ENCODE measurements at regions not wholly inside any gene's neighbourhood (a gene's known extent, or its start where the extent isn't known, plus 50 kb on each side); places are given as distances from the start of the nearest gene placed in this dataset.

DNA sequence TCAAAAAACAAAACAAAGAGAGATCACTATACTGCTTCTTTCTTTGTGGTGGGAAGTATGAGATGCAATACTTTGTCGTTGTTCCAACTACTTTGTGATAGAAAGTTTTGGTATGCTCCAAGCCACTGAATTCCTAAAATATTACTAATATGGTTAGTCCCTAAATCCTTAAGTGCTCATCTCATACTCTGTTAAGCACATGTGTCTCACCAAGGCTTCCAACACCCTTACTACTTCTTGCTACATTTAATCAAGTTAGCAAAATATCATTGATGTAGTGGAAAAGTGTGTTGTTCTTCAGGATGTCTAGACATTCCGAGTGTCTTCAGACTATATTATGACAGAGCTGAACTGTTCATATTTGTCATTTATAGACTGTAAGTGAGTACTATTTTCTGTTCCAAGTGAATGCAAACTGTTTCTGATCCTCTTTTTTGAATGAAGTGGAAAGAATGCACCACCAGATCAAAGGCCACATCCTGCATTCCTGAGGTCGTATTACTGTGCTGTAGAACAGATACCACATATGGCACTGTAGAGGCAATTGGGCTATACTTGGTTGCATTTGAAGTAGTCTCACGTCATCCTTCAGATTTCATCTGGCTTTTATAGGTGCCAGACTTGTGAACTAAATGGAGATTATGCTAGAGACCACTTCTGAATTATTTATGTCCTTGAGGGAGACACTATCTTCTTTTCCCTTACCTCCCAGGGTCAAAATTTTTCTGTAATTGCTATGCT lies 298.4 kb upstream of the ZNF521 start:
- no peaks in the 10 kb centered on the region for H3K27me3 ChIP-seq (ENCODE audit: control insufficient read depth, insufficient read depth, low read length)
- H3K9me3 ChIP-seq (ENCODE audit: control insufficient read depth, insufficient read depth, low read depth, low read length), result no peaks in the 10 kb centered on the region
- H3K9ac ChIP-seq (ENCODE audit: low read length), result no peak overlapping the region
- H3K27ac ChIP-seq (ENCODE audit: low read depth, low read length), result no peak overlapping the region
- H3K36me3 ChIP-seq (ENCODE audit: control insufficient read depth, insufficient read depth, low read length), result no peaks in the 10 kb centered on the region
- H3K4me1 ChIP-seq (ENCODE audit: control insufficient read depth, insufficient read depth, low read length), result peaks cover 9% of the 10 kb centered on the region
- H3K4me3 ChIP-seq (ENCODE audit: low read depth, low read length), result no peak overlapping the region

- Histone ChIP-seq H3K36me3 (ENCODE audit: control insufficient read depth, insufficient read depth, low read length) (no peaks in the 10 kb centered on the region), H3K27me3 (ENCODE audit: control insufficient read depth, insufficient read depth, low read length) (no peaks in the 10 kb centered on the region), H3K9ac (ENCODE audit: low read length) (no peak overlapping the region), H3K4me3 (ENCODE audit: low read depth, low read length) (no peak overlapping the region), H3K9me3 (ENCODE audit: control insufficient read depth, insufficient read depth, low read depth, low read length) (no peaks in the 10 kb centered on the region), H3K27ac (ENCODE audit: low read depth, low read length) (no peak overlapping the region), H3K4me1 (ENCODE audit: control insufficient read depth, insufficient read depth, low read length) (peaks cover 9% of the 10 kb centered on the region)
These were observed 296.8 kb upstream of the ZNF521 start for GRCh38 chr18:25648716-25649260.

DNA sequence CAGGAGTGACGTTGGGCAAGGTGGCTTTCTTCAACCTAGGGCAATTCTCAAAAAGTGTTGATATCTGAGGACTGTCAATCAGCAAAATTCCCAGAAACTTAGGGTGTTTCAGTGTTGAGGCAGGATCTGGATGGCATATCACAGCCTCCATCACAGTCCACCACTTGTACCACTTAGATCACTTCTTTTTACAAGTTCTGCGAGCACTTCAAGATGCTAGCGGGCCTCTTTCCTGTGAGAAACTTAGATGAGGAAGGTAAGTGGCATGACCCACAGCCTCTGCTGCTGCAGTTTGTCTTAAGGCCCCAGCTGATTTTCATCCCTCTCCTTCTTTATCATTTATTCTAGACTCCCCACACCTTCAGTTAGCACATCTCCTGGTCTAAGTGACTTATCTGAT lies 295.4 kb upstream of the ZNF521 start:
- Histone ChIP-seq H3K27ac (ENCODE audit: low read depth, low read length) (no peak overlapping the region), H3K9me3 (ENCODE audit: control insufficient read depth, insufficient read depth, low read depth, low read length) (no peaks in the 10 kb centered on the region), H3K36me3 (ENCODE audit: control insufficient read depth, insufficient read depth, low read length) (no peaks in the 10 kb centered on the region), H3K9ac (ENCODE audit: low read length) (no peak overlapping the region), H3K27me3 (ENCODE audit: control insufficient read depth, insufficient read depth, low read length) (no peaks in the 10 kb centered on the region), H3K4me1 (ENCODE audit: control insufficient read depth, insufficient read depth, low read length) (peaks cover 5% of the 10 kb centered on the region), H3K4me3 (ENCODE audit: low read depth, low read length) (no peak overlapping the region)

- Histone ChIP-seq H3K4me3 (ENCODE audit: low read depth, low read length) (no peak overlapping the region), H3K27me3 (ENCODE audit: control insufficient read depth, insufficient read depth, low read length) (no peaks in the 10 kb centered on the region), H3K27ac (ENCODE audit: low read depth, low read length) (no peak overlapping the region), H3K9me3 (ENCODE audit: control insufficient read depth, insufficient read depth, low read depth, low read length) (no peaks in the 10 kb centered on the region), H3K4me1 (ENCODE audit: control insufficient read depth, insufficient read depth, low read length) (0 out of 2 replicates have a peak, but pooled peaks cover 1% of the 10 kb centered on the region), H3K36me3 (ENCODE audit: control insufficient read depth, insufficient read depth, low read length) (no peaks in the 10 kb centered on the region), H3K9ac (ENCODE audit: low read length) (no peak overlapping the region)
These were observed 295.0 kb upstream of the ZNF521 start for GRCh38 chr18:25646971-25647370.

GRCh38 chr18:25639596-25639995 lies 287.6 kb upstream of the ZNF521 start:
- no peaks in the 10 kb centered on the region for H3K4me1 ChIP-seq (ENCODE audit: control insufficient read depth, insufficient read depth, low read length)
- no peak overlapping the region for H3K9ac ChIP-seq (ENCODE audit: low read length)
- no peak overlapping the region for H3K27ac ChIP-seq (ENCODE audit: low read depth, low read length)
- no peaks in the 10 kb centered on the region for H3K9me3 ChIP-seq (ENCODE audit: control insufficient read depth, insufficient read depth, low read depth, low read length)
- no peaks in the 10 kb centered on the region for H3K36me3 ChIP-seq (ENCODE audit: control insufficient read depth, insufficient read depth, low read length)
- H3K4me3 ChIP-seq (ENCODE audit: low read depth, low read length), result no peak overlapping the region
- H3K27me3 ChIP-seq (ENCODE audit: control insufficient read depth, insufficient read depth, low read length), result no peaks in the 10 kb centered on the region

GRCh38 chr18:25633563-25633962 lies 281.6 kb upstream of the ZNF521 start:
- H3K9ac ChIP-seq (ENCODE audit: low read length), result no peak overlapping the region
- H3K4me3 ChIP-seq (ENCODE audit: low read depth, low read length), result no peak overlapping the region
- no peaks in the 10 kb centered on the region for H3K27me3 ChIP-seq (ENCODE audit: control insufficient read depth, insufficient read depth, low read length)
- no peaks in the 10 kb centered on the region for H3K36me3 ChIP-seq (ENCODE audit: control insufficient read depth, insufficient read depth, low read length)
- H3K4me1 ChIP-seq (ENCODE audit: control insufficient read depth, insufficient read depth, low read length), result no peaks in the 10 kb centered on the region
- H3K9me3 ChIP-seq (ENCODE audit: control insufficient read depth, insufficient read depth, low read depth, low read length), result 0 out of 2 replicates have a peak, but pooled peaks cover 2% of the 10 kb centered on the region
- H3K27ac ChIP-seq (ENCODE audit: low read depth, low read length), result no peak overlapping the region

GRCh38 chr18:25630682-25631081 lies 278.7 kb upstream of the ZNF521 start:
- no peak overlapping the region for H3K27ac ChIP-seq (ENCODE audit: low read depth, low read length)
- no peaks in the 10 kb centered on the region for H3K4me1 ChIP-seq (ENCODE audit: control insufficient read depth, insufficient read depth, low read length)
- H3K9ac ChIP-seq (ENCODE audit: low read length), result no peak overlapping the region
- H3K36me3 ChIP-seq (ENCODE audit: control insufficient read depth, insufficient read depth, low read length), result no peaks in the 10 kb centered on the region
- H3K27me3 ChIP-seq (ENCODE audit: control insufficient read depth, insufficient read depth, low read length), result no peaks in the 10 kb centered on the region
- 0 out of 2 replicates have a peak, but pooled peaks cover 2% of the 10 kb centered on the region for H3K9me3 ChIP-seq (ENCODE audit: control insufficient read depth, insufficient read depth, low read depth, low read length)
- no peak overlapping the region for H3K4me3 ChIP-seq (ENCODE audit: low read depth, low read length)

GRCh38 chr18:25621682-25622081 lies 269.7 kb upstream of the ZNF521 start:
- H3K27me3 ChIP-seq (ENCODE audit: control insufficient read depth, insufficient read depth, low read length), result no peaks in the 10 kb centered on the region
- H3K4me3 ChIP-seq (ENCODE audit: low read depth, low read length), result no peak overlapping the region
- peaks cover 6% of the 10 kb centered on the region; the same call in 1 of the 2 replicates for H3K9me3 ChIP-seq (ENCODE audit: control insufficient read depth, insufficient read depth, low read depth, low read length)
- H3K4me1 ChIP-seq (ENCODE audit: control insufficient read depth, insufficient read depth, low read length), result no peaks in the 10 kb centered on the region
- H3K9ac ChIP-seq (ENCODE audit: low read length), result no peak overlapping the region
- no peak overlapping the region for H3K27ac ChIP-seq (ENCODE audit: low read depth, low read length)
- H3K36me3 ChIP-seq (ENCODE audit: control insufficient read depth, insufficient read depth, low read length), result no peaks in the 10 kb centered on the region

- peaks cover 6% of the 10 kb centered on the region; the same call in 1 of the 2 replicates for H3K9me3 ChIP-seq (ENCODE audit: control insufficient read depth, insufficient read depth, low read depth, low read length)
- H3K9ac ChIP-seq (ENCODE audit: low read length), result no peak overlapping the region
- no peak overlapping the region for H3K27ac ChIP-seq (ENCODE audit: low read depth, low read length)
- no peaks in the 10 kb centered on the region for H3K4me1 ChIP-seq (ENCODE audit: control insufficient read depth, insufficient read depth, low read length)
- H3K36me3 ChIP-seq (ENCODE audit: control insufficient read depth, insufficient read depth, low read length), result no peaks in the 10 kb centered on the region
- H3K27me3 ChIP-seq (ENCODE audit: control insufficient read depth, insufficient read depth, low read length), result no peaks in the 10 kb centered on the region
- no peak overlapping the region for H3K4me3 ChIP-seq (ENCODE audit: low read depth, low read length)
These were observed 269.2 kb upstream of the ZNF521 start for GRCh38 chr18:25621144-25621543.

DNA sequence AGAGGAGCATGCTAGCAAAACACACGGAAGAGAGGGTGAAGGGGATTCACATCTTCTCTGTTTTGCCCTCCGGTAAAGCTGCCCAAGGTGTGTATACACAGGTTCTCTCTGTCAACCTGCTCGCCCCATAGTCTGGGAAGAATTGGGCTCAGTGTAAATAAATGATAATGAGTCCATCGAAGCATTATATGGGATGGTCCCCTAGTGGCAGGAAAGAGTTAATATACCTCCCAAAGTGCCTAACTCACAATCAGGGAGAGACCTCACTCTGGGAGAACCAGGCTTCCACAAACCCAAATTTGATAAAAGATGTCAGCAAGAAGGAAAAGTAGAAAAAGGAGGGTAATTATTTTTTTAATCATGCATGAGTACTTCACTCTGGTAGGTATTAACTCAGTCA lies 262.2 kb upstream of the ZNF521 start:
- H3K9me3 ChIP-seq (ENCODE audit: control insufficient read depth, insufficient read depth, low read depth, low read length), result no peaks in the 10 kb centered on the region
- no peak overlapping the region for H3K27ac ChIP-seq (ENCODE audit: low read depth, low read length)
- H3K36me3 ChIP-seq (ENCODE audit: control insufficient read depth, insufficient read depth, low read length), result no peaks in the 10 kb centered on the region
- no peak overlapping the region for H3K9ac ChIP-seq (ENCODE audit: low read length)
- no peaks in the 10 kb centered on the region for H3K27me3 ChIP-seq (ENCODE audit: control insufficient read depth, insufficient read depth, low read length)
- no peaks in the 10 kb centered on the region for H3K4me1 ChIP-seq (ENCODE audit: control insufficient read depth, insufficient read depth, low read length)
- no peak overlapping the region for H3K4me3 ChIP-seq (ENCODE audit: low read depth, low read length)

DNA sequence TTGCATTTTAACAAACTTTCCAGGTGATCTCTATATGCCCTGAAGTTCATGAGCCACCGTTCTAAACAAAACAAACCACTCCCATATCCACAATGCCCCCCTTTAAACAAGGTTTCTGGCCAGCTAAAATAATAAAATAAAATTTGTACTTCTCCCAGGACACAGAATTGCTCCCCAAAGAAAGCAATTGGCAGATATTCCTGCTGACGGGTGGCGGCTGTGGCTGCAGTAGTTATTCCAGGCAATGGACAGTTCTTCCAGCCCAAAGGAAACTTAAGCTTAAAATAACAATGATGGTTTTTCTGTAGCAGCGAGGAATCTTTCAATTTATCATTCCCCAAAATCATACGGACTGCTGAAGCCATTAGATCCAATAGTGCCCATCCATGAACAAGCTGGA lies 260.5 kb upstream of the ZNF521 start:
- Histone ChIP-seq H3K27ac (ENCODE audit: low read depth, low read length) (no peak overlapping the region), H3K9me3 (ENCODE audit: control insufficient read depth, insufficient read depth, low read depth, low read length) (no peaks in the 10 kb centered on the region), H3K4me3 (ENCODE audit: low read depth, low read length) (no peak overlapping the region), H3K9ac (ENCODE audit: low read length) (no peak overlapping the region), H3K36me3 (ENCODE audit: control insufficient read depth, insufficient read depth, low read length) (no peaks in the 10 kb centered on the region), H3K4me1 (ENCODE audit: control insufficient read depth, insufficient read depth, low read length) (no peaks in the 10 kb centered on the region), H3K27me3 (ENCODE audit: control insufficient read depth, insufficient read depth, low read length) (no peaks in the 10 kb centered on the region)

All from HUES6 (cell line).